Astrocyte of the cerebellum (primary cell): ENCODE measurements at regions not wholly inside any gene's neighbourhood (a gene's known extent, or its start where the extent isn't known, plus 50 kb on each side); places are given as distances from the start of the nearest gene placed in this dataset.
"Not testable (repeated sequence)": the region's sequence is repeated elsewhere in the genome, so short reads cannot be mapped to it uniquely, and the experiment has no call there.

Source experiments
- DNase-seq: peaks from one replicate; pipeline ENCODE4 v3.0.0-alpha.2; 2011; ENCODE audit warnings: low read depth
- H3K4me3 ChIP-seq: 2 replicates; pipeline ENCODE4 v1.5.1; 2011; ENCODE audit warnings: mild to moderate bottlenecking, low read depth, low read length, moderate library complexity
- in situ Hi-C: cut with HindIII; loops from 2 replicates; pipeline ENCODE4 v1.10.0; 2017; ENCODE audit warnings: low sequenced_read_pairs
- TF ChIP-seq, protein P1 (sequence below): IDR thresholded peaks from 2 replicates; pipeline ENCODE4 v1.5.1; 2012; ENCODE audit warnings: low read length, low read depth, moderate library complexity, mild to moderate bottlenecking; ENCODE audit errors: missing control alignments

DNA sequence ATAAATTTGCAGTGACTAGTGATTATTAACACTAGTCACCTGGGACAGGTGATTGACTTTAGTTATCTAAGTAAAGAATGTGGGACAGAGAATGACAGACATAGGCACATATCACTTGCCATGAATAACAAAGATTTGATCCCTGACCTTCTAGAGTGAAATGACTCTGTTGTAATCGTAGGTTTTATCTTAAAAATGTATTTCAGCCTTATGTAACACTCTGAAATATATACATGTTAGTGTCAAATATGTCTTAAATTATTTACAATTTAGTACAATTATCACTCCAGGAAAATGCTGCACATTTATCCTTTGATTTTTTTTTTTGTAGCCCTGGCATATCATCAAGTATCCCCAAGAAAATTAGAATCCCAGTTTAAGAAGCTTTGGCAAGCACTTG, 186.4 kb upstream of the PTGFR start:
- TF ChIP-seq, protein P1, sequence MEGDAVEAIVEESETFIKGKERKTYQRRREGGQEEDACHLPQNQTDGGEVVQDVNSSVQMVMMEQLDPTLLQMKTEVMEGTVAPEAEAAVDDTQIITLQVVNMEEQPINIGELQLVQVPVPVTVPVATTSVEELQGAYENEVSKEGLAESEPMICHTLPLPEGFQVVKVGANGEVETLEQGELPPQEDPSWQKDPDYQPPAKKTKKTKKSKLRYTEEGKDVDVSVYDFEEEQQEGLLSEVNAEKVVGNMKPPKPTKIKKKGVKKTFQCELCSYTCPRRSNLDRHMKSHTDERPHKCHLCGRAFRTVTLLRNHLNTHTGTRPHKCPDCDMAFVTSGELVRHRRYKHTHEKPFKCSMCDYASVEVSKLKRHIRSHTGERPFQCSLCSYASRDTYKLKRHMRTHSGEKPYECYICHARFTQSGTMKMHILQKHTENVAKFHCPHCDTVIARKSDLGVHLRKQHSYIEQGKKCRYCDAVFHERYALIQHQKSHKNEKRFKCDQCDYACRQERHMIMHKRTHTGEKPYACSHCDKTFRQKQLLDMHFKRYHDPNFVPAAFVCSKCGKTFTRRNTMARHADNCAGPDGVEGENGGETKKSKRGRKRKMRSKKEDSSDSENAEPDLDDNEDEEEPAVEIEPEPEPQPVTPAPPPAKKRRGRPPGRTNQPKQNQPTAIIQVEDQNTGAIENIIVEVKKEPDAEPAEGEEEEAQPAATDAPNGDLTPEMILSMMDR, result no peak
- no peak overlapping the region for H3K4me3 ChIP-seq
- in situ Hi-C loops, result no loop called here
- no peak for DNase-seq

DNA sequence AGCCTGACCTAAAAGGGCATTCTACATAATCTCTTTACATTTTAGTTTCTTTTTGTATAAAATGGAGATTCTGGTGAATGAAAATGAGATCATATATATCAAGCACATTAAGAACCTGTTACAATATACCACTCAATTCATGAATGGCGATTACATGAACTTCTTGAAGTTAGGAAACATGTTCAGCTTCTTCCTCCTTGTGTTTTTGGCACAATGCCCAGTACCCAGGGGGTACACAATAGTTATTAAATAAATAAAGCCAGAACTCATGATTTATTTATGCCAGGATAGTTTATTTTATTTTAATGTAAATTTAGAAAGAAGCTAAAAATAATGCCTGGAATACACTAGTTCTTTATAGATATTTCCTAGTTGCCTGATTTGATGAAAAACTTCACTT, 186.0 kb upstream of the PTGFR start:
- no peak for DNase-seq
- H3K4me3 ChIP-seq, result no peak overlapping the region
- in situ Hi-C loops, result no loop called here
- TF ChIP-seq, protein P1, result no peak

DNA sequence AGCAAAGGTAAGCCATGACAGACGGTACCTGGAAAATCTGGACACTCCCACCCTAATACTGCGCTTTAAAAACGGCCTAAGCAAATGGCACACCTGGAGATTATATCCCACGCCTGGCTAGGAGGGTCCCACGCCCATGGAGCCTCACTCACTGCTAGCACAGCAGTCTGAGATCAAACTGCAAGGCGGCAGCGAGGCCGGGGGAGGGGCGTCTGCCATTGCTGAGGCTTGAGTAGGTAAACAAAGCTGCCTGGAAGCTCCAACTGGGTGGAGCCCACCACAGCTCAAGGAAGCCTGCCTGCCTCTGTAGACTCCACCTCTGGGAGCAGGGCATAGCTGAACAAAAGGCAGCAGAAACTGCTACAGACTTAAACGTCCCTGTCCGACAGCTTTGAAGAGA, 180.5 kb upstream of the PTGFR start:
- in situ Hi-C loops, DNase-seq, H3K4me3 ChIP-seq: not testable (repeated sequence)

DNA sequence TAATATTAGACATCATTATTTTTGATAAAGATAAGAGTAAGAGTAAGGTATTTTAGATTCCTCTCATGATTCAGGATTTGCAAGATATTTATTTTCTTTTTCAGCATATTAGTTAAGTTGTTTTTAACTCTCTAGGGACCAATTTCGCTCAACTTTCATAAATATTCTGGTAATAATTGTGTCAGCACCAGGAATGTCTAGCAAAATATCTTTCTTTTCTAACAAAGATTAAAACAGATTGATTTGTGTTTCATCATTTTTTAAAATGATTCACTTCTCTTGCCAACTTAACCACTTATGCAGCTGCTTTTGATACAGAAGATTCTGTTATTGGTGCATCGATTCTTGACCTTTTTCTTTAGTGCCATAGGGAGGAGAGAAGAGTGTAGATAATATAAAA, 172.8 kb upstream of the PTGFR start:
- DNase-seq, result no peak
- in situ Hi-C loops, result no loop called here
- no peak overlapping the region for H3K4me3 ChIP-seq
- TF ChIP-seq, protein P1, result no peak

DNA sequence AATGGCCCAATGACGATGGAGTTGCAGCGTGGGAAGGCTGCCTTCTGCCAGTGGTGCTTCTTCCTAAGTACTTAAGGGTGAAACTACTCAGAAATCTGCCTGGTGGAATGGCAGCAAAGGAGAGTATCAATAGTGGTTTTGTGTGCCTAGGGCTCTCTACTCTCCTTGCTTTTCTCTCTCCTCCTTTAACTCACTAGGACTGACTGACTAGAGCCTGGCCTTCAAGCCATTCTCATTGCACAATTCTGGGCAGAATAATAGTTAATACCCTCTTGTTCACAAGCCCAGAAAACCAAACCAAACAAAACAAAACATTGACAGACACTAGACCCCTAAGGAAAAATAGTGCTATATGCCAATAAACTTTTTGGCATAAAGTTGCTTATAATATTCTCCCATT, 171.2 kb upstream of the PTGFR start:
- TF ChIP-seq, protein P1, result no peak
- in situ Hi-C loops, result no loop called here
- no peak for DNase-seq
- H3K4me3 ChIP-seq, result no peak overlapping the region

DNA sequence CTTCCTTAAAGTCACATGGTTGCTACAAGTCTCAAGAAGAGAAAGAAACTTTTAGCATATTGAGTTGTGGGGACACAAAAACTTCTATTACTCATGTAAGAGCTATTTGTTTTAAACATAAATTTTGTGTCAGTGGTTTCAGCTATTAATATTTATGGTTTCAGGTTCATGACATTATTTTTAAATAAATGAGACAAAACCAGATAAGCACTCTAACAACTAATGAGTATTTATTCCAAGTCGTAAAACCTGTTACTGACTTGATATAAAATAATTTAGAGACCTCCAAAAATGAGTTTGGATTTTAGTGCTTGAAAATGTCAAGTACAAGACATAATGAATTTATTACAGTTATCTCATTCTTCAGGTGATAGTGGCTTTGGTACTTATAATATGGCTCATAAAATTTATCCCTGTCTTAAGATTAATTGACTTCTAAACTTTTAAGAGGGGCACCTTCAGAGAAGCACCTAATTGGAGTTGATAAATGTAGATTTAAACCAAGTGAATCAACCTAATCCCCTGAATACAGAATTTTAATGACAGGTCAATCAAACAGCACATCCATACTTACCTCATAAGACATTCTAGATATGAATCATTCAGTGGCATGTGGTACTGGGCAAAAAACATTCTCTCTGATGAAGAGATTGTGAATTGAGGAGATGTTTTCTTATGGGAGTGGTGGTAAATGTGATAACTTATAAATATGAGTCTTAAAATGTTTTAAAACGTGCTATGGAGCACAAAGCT, 167.7 kb upstream of the PTGFR start:
- DNase-seq, result no peak
- in situ Hi-C loops, result no loop called here
- TF ChIP-seq, protein P1, result no peak
- H3K4me3 ChIP-seq, result no peak overlapping the region

DNA sequence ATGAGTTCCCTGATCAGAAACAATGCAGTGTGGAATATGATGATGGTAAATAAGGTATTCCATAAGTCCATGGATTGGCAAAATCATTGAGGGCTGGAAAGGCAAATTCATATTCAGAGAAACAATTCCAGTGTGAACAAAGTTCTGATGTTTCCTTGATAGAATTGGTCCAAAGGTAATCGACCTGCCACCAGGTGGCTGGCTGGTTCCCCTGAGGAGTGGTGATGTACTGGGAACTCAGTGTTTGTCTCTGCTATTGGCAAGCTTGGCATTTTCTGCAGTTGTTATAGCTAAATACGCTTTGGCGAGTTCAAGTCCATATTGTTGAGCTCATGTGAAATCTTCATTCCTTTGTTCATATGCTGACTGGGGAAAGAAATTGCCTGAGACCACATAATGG, 165.5 kb upstream of the PTGFR start:
- in situ Hi-C loops, result no loop called here
- H3K4me3 ChIP-seq, result no peak overlapping the region
- TF ChIP-seq, protein P1, result no peak
- DNase-seq, result no peak
